MG63 (cell line): ENCODE measurements at regions not wholly inside any gene's neighbourhood (a gene's known extent, or its start where the extent isn't known, plus 50 kb on each side); places are given as distances from the start of the nearest gene placed in this dataset.
"Not testable (repeated sequence)": the region's sequence is repeated elsewhere in the genome, so short reads cannot be mapped to it uniquely, and the experiment has no call there.

Experiments used
- DNase-seq: peaks from one replicate; pipeline ENCODE4 v3.0.0-alpha.2; 2020
- H3K27me3 ChIP-seq: fragments of 250-450 bp; sonication (Bioruptor Pico); 2 replicates; pipeline ENCODE4 v1.5.1; 2020; ENCODE audit warnings: mild to moderate bottlenecking, moderate library complexity
- H3K36me3 ChIP-seq: fragments of 250-450 bp; sonication (Bioruptor Pico); 2 replicates; pipeline ENCODE4 v1.5.1; 2020; ENCODE audit warnings: mild to moderate bottlenecking, moderate library complexity
- H3K4me3 ChIP-seq: fragments of 250-450 bp; sonication (Bioruptor Pico); 2 replicates; pipeline ENCODE4 v1.5.1; 2020; ENCODE audit warnings: mild to moderate bottlenecking, moderate library complexity
- H3K9me3 ChIP-seq: fragments of 250-450 bp; sonication (Bioruptor Pico); 2 replicates; pipeline ENCODE4 v1.5.1; 2020; ENCODE audit warnings: mild to moderate bottlenecking, moderate library complexity

DNA sequence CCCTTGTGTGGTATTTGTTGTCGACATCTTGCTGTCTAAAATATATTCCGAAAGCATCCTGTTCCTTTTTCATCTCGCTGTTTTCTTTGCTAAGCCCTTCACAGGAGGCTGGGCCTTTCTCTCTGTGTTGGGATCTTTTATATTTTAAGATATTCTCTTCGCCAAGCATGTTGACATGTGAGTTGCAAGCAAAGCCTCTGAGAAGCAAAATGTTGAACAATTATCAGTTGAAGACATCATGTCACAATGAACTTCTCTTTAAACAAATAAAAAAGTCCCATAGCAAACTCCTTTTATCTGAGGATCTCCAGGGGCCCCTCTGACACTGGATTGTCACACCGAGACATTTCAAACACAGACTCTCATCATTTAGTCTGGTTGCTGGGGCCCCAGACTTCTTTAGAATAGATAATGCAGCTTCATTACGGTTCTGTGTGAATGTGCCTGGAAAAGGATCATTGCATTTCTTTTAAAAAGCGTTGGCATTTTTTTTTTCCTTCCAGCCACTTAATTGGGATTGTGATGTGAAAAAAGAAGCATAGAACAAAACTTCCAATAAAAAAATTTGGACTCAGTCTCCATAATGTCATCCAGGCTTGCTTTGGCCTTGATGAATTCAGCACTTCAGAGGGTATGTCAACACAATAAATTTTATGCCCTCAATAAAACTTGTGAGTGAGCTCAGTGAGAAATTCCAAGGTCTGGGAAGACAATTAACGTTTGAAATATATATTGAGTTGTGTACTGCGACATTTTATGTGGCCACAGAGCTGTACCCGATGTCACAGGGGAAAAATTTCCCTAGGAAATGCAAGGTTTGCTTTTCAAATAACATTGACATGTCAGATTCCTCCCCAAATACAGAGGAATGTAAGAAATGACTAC lies 496.8 kb downstream of the XYLT1 start:
- Histone ChIP-seq H3K4me3 (no peak overlapping the region), H3K27me3 (no peaks in the 10 kb centered on the region), H3K9me3 (0 out of 2 replicates have a peak, but pooled peaks cover 2% of the 10 kb centered on the region), H3K36me3 (no peaks in the 10 kb centered on the region)
- no peak for DNase-seq

DNA sequence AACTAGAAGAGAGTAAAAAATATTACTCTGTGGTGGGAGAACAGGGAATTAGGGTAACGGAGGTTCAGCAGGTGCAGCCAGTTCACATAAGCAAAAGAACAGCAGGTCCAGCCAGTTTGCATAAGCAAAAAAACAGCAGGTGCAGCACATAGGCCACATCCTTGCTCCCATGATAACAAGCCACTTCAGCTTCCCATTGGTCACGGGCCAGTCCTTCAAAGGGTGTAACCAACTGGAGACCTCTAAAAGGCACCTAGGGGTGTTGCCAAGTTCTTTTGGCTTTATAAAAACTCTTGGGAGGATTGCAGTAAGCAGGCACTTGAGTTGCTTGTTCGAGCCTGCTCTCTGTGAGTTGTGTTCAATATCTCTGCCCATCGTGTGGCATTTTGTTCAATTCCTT lies 488.1 kb downstream of the XYLT1 start:
- no peak overlapping the region for H3K4me3 ChIP-seq

DNA sequence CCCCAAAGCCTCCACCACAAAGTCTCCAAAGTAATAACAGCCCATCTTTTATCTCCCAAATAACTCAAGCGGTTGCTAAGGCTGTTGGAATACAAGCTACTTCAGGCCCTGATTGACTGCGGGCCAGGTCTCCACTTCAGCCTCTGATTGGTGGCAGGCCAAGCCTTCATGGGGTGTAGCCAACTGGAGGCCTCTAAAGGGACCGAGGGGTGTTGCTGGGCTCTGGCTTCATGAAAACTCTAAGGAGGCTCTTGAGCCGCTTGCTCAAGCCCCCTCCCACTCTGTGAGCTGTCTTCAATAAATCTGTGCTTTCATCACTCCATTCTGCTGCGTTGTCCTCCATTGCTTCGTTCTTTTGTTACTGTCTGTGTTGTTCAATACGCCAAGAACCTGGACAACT lies 487.2 kb downstream of the XYLT1 start:
- Histone ChIP-seq H3K9me3 (no peaks in the 10 kb centered on the region), H3K36me3 (no peaks in the 10 kb centered on the region), H3K27me3 (peaks cover 10% of the 10 kb centered on the region), H3K4me3 (no peak overlapping the region)
- DNase-seq: no peak

More for the DNA sequence above, 488.1 kb downstream of the XYLT1 start:
- Histone ChIP-seq H3K9me3 (no peaks in the 10 kb centered on the region), H3K36me3 (no peaks in the 10 kb centered on the region), H3K27me3 (peaks cover 10% of the 10 kb centered on the region)
- no peak for DNase-seq

DNA sequence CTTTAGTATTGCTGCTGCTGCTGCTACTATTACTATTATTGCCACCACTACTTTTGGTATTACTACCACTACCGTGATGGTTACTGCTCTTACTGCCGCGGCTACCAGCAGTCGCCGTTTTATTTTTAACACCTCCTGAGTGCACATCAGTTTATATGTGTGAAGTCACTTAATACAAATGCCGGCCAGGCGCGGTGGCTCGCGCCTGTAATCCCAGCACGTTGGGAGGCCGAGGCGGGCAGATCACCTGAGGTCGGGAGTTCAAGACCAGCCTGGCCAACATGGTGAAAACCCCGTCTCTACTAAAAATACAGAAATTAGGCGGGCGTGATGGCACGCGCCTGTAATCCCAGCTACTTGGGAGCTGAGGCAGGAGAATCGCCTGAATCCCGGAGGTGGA lies 486.7 kb downstream of the XYLT1 start:
- H3K9me3 ChIP-seq, H3K27me3 ChIP-seq, H3K4me3 ChIP-seq, DNase-seq, H3K36me3 ChIP-seq: not testable (repeated sequence)

DNA sequence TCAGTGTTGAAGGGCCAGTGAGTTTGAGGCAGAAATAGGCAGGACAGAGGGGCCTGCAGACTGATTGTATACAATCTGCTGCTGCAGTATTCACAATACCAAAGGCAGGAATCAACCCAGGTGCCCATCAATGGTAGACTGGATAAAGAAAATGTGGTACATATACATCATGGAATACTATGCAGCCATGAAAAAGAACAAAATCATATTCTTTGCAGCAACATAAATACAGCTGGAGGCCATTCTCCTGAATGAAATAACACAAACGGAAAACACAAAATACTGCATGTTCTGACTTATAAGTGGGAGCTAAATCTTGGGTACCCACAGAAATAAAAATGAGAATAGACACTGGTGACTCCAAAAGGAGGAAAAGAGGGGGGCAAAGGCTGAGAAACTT lies 485.1 kb downstream of the XYLT1 start:
- no peak for DNase-seq
- no peaks in the 10 kb centered on the region for H3K36me3 ChIP-seq
- H3K27me3 ChIP-seq: peaks cover 2% of the 10 kb centered on the region; the same call in 1 of the 2 replicates
- H3K4me3 ChIP-seq: no peak overlapping the region
- no peaks in the 10 kb centered on the region for H3K9me3 ChIP-seq

DNA sequence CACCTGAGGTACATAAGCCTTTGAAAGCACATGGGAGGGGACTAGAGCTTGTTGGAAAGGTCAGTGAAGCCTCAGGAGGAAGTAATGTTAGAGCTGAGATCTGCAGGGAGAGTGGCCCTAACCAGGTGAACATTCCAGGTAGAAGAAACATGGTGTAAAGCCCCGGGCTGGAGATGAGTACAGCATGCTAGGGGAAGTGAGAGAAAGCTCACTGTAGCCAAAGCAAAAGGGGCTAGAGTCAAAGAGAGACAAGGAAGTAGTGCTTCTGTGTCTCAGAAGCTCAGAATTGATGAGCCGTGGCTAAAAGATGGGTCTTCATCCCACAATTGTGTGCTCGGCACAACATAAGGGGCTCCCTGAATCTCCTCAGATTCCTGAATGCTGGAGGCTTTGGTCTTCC lies 481.8 kb downstream of the XYLT1 start:
- Histone ChIP-seq H3K27me3 (no peaks in the 10 kb centered on the region; the same call in 1 of the 2 replicates), H3K36me3 (no peaks in the 10 kb centered on the region), H3K4me3 (no peak overlapping the region), H3K9me3 (no peaks in the 10 kb centered on the region)
- DNase-seq: no peak

DNA sequence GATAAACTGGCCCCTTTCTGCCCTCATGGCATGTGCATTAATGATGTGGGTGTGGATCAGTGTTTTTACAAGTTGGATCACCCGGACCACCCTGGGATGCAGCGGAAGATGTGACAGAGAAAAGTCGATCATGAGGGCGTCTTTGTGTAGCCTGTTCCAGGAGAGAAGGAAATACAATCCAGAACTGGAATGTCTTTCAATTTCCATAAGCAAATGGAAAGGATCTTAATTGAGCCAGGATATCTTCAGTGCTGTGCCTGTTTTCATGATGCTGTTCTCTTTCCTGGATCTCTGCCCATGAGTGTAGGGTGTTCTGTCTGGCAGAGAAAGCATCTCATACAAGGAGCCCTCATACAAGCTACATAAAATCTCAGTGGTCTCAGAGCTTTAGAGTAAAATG lies 481.4 kb downstream of the XYLT1 start:
- Histone ChIP-seq H3K4me3 (no peak overlapping the region), H3K36me3 (no peaks in the 10 kb centered on the region), H3K9me3 (no peaks in the 10 kb centered on the region), H3K27me3 (no peaks in the 10 kb centered on the region; the same call in 1 of the 2 replicates)
- DNase-seq: no peak

DNA sequence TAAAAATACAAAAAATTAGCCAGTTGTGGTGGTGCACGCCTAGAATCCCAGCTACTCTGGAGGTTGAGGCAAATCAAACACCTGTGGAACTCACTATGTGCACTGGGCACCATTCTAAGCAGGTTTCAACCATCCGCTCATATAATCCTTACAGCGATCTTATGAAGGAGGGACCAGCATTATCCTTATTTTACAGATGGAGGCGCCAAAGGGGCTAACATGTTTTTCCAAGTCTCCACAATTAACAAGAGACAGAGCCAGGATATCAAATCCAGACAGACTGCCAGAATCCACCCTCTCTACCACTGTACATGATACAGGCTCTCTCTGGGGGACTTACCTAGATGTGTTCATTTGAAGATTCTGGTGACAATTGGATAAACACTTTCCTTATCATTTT lies 479.0 kb downstream of the XYLT1 start:
- no peaks in the 10 kb centered on the region for H3K9me3 ChIP-seq
- H3K27me3 ChIP-seq: no peaks in the 10 kb centered on the region; the same call in 1 of the 2 replicates
- H3K4me3 ChIP-seq: no peak overlapping the region
- no peak for DNase-seq
- H3K36me3 ChIP-seq: no peaks in the 10 kb centered on the region

DNA sequence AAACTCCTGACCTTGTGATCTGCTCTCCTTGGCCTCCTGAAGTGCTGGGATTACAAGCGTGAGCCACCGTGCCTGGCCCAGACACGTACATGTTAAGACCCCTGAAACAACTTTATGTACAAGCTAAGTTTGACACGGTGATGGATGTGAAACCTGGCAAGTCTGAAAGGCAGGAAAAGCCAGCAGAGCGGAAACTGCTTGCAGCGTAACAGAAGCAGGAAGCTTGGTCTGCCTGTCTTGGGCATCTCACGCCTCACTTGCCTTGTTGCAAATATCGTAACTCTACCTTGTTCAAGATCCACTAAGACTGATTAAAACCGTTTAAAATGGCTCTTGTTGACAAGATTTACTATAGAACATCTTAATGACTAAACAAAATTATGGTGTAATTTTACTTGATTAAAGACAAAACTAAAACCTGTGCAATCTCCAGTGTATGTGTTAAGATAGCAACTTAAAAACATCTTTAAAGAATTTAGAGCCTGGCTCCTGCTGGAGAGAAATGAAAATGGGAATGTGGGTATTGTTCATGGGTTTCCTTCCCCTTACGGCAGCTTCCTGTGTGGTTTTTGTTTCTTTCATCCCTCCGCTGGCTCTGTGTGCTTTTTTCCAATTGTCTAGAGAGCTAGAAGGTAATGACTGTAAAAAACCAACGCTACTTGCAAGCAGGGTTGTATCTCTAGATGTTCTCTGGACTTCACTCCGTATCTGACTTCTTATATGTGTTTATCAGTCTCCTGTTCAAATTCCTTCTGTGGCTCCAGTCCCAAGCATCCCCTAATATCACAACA lies 477.6 kb downstream of the XYLT1 start:
- H3K9me3 ChIP-seq: no peaks in the 10 kb centered on the region
- no peaks in the 10 kb centered on the region for H3K36me3 ChIP-seq
- H3K4me3 ChIP-seq: no peak overlapping the region
- no peaks in the 10 kb centered on the region; the same call in 1 of the 2 replicates for H3K27me3 ChIP-seq
- no peak for DNase-seq

DNA sequence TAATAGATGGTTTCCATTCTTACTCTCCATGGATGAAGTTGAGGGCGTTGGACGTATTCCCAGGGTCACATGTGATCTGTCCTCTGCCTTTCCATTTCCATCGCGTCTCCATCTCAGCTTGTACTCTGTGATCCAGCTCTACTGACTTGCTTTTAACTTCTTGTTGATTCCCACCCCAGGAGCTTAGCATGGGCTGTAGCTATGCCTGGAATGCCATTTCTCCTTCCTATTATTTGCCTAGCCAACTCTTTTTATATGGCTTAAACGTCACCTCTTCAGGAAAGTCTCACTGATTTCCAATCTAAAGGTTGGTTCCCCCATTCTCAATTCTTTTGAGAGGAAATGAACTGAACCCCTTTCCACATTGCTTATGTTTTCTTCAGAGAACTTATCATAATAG lies 475.9 kb downstream of the XYLT1 start:
- Histone ChIP-seq H3K4me3 (no peak overlapping the region), H3K27me3 (no peaks in the 10 kb centered on the region; the same call in 1 of the 2 replicates), H3K9me3 (no peaks in the 10 kb centered on the region), H3K36me3 (no peaks in the 10 kb centered on the region)
- DNase-seq: no peak

DNA sequence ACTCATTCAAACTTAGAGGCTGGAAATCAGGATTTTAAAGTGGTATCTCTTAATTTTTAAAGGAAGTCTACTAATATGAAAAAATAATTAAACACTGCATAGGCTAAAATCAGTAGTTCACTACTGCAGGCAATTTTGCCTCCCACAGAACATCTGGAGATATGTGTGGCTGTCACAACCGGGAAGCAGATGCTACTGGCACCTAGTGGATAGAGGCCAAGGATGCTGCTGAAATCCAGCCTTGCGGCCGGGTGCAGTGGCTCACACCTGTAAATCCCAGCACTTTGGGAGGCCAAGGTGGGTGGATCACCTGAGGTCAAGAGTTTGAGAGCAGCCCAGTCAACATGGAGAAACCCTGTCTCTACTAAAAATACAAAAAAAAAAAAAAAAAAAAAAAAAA lies 473.9 kb downstream of the XYLT1 start:
- Histone ChIP-seq H3K27me3 (no peaks in the 10 kb centered on the region; the same call in 1 of the 2 replicates), H3K36me3 (no peaks in the 10 kb centered on the region), H3K4me3 (no peak overlapping the region), H3K9me3 (no peaks in the 10 kb centered on the region)
- no peak for DNase-seq

DNA sequence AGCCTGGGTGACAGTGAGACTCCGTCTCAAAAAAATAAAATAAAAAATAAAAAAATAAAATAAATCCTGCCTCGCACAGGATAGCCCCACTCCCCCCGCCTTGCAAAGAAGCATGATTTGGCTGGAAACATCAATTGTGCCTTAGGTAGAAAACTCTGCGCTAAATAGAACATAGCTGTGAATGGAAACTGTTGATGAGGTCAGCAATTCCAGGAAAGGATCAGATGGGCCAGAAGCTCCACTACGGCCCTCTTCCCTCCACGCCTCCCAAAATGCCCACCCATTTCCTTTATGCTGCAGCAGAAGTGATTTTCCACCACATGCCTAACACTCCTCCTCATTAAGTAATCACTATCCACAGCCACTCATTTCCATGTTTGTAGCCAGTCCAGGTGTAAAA lies 473.4 kb downstream of the XYLT1 start:
- Histone ChIP-seq H3K9me3 (no peaks in the 10 kb centered on the region), H3K4me3 (no peak overlapping the region), H3K36me3 (no peaks in the 10 kb centered on the region), H3K27me3 (no peaks in the 10 kb centered on the region; the same call in 1 of the 2 replicates)
- no peak for DNase-seq

DNA sequence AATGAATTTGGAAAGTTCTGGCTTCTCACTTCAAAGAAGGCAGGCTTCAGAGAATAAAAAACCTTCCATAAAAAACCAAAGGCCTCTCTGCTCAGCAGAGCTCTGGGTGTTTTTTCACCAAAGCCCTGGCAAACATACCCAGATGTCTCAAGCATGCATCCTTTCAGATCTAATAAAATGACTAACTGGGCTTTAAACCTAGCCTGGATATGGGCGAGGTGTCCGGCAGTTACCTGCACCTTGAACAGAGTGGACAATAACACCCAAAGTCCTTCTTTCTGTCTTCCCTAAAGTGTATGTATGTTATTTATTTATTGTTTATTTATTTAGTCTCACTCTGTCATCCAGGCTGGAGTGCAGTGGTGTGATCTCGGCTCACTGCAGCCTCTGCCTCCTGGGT lies 469.3 kb downstream of the XYLT1 start:
- Histone ChIP-seq H3K27me3 (no peaks in the 10 kb centered on the region), H3K9me3 (no peaks in the 10 kb centered on the region; the same call in 1 of the 2 replicates), H3K4me3 (no peak overlapping the region), H3K36me3 (no peaks in the 10 kb centered on the region)
- DNase-seq: no peak

DNA sequence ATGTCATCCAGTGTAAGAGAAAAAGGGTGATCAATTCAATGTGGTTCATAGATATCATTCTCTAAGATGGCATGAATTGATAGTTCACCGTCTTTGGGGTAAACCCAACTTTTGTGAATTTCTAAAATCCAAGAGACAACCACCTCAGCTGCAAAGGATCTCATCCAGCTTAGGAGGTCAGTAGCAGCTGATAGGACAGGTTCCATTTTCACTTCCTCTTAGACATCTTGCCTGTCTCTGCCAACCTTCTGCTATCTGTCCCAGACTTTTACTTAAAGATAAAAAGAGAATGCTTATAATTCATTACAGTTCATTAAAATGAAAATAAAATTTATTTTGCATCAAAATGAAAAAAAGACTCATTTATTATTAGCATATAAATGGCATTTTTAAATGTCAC lies 468.2 kb downstream of the XYLT1 start:
- Histone ChIP-seq H3K27me3 (no peaks in the 10 kb centered on the region), H3K36me3 (no peaks in the 10 kb centered on the region), H3K4me3 (no peak overlapping the region), H3K9me3 (no peaks in the 10 kb centered on the region; the same call in 1 of the 2 replicates)
- no peak for DNase-seq

DNA sequence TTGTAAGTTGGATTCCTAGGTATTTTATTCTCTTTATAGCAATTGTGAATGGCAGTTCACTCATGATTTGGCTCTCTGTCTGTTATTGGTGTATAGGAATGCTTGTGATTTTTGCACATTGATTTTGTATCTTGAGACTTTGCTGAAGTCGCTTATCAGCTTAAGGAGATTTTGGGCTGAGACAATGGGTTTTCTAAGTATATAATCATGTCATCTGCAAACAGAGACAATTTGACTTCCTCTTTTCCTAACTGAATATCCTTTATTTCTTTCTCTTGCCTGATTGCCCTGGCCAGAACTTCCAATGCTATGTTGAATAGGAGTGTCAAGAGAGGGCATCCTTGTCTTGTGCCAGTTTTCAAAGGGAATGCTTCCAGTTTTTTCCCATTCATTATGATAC lies 464.8 kb downstream of the XYLT1 start:
- not testable (repeated sequence) for DNase-seq, H3K36me3 ChIP-seq, H3K4me3 ChIP-seq, H3K9me3 ChIP-seq, H3K27me3 ChIP-seq

DNA sequence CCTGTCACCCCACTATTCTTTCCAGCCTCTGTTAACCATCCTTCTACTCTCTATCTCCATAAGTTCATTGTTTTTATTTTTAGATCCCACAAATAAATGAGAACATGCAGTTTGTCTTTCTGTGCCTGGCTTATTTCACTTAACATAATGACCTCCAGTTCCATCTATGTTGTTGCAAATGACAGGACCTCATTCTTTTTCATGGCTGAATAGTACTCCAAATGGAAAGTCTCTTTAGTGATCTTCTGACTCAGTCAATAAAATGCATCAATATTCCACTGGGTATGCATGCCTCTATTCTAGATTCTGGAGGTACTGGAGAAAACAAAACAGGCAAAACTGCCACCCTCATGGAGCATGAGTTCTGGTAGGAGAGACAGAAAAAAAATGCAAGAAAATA lies 459.0 kb downstream of the XYLT1 start:
- Histone ChIP-seq H3K9me3 (peaks cover 2% of the 10 kb centered on the region), H3K36me3 (no peaks in the 10 kb centered on the region)

DNA sequence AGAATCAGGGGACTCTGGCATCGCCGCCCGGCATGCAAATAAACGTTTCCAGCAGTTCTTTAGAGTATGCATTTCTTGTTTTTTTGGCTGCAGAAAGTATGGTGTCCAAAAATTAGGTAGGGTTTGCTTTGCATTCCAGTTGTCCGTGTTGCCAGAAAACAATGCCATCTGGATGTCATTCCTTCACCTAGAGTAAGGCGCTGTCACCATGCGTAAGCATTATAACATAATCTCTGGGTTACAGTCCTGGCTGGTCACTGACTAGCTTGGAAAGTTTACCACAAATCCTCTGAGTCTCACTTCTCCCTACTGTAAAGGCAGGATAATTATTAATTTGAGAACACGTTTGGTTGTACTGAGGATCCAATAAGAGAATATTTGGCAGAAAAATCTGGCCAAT lies 457.7 kb downstream of the XYLT1 start:
- Histone ChIP-seq H3K9me3 (peaks cover 2% of the 10 kb centered on the region), H3K4me3 (no peak overlapping the region), H3K27me3 (peaks cover 16% of the 10 kb centered on the region), H3K36me3 (no peaks in the 10 kb centered on the region)
- DNase-seq: no peak

More for the DNA sequence above, 459.0 kb downstream of the XYLT1 start:
- DNase-seq: no peak
- Histone ChIP-seq H3K4me3 (no peak overlapping the region), H3K27me3 (peaks cover 15% of the 10 kb centered on the region)
